IMR-90 (cell line): ENCODE measurements at regions not wholly inside any gene's neighbourhood (a gene's known extent, or its start where the extent isn't known, plus 50 kb on each side); places are given as distances from the start of the nearest gene placed in this dataset.

Experiments used
- ATAC-seq: fragments of 200-7000 bp; cut with Tn5 transposase; 2 replicates; pipeline ENCODE4 v1.9.1; 2020; ENCODE audit warnings: low read depth, mild to moderate bottlenecking, moderate library complexity
- BruUV-seq: library from RNA; stranded (reverse); fragments of 400-500 nt; replicated peaks from 2 replicates; lab custom pipeline; 2021; lab: Mats Ljungman, UMichigan
- CTCF ChIA-PET: fragments of 300-600 bp; formaldehyde crosslinking; extraction: SDS; loops from one replicate; lab custom pipeline; 2021; ENCODE audit warnings: antibody characterized with exemption; lab: Yijun Ruan, JAX
- POLR2A ChIA-PET: fragments of 300-600 bp; sonication (Branson Sonifier 250); formaldehyde crosslinking; loops from one replicate; lab custom pipeline; 2022; ENCODE audit warnings: antibody characterized with exemption; ENCODE audit not compliant: unreplicated experiment; lab: Charles Lee
- DNase-seq: peaks from one replicate; pipeline ENCODE4 v3.0.0; 2013
- H2AFZ ChIP-seq: replicated peaks from 2 replicates; pipeline ENCODE3; 2013; ENCODE audit warnings: low read length, mild to moderate bottlenecking; ENCODE audit not compliant: poor library complexity
- H2AK5ac ChIP-seq: 2 replicates; pipeline ENCODE4 v1.6.1; 2013; ENCODE audit warnings: low read depth, low read length, inconsistent platforms
- H2AK9ac ChIP-seq: replicated peaks from 2 replicates; pipeline ENCODE3; 2013; ENCODE audit warnings: mild to moderate bottlenecking, low read depth, low read length, moderate library complexity; ENCODE audit not compliant: poor library complexity
- H2BK120ac ChIP-seq: 2 replicates; pipeline ENCODE4 v1.6.1; 2013; ENCODE audit warnings: low read depth, low read length, inconsistent platforms
- H2BK15ac ChIP-seq: 3 replicates; pipeline ENCODE4 v1.6.1; 2013; ENCODE audit warnings: low read depth, low read length, inconsistent platforms
- H2BK20ac ChIP-seq: 2 replicates; pipeline ENCODE4 v1.6.1; 2013; ENCODE audit warnings: low read depth, mild to moderate bottlenecking, inconsistent platforms, low read length, moderate library complexity
- H2BK5ac ChIP-seq: 2 replicates; pipeline ENCODE4 v1.6.1; 2013; ENCODE audit warnings: mild to moderate bottlenecking, low read depth, low read length, inconsistent platforms; ENCODE audit not compliant: poor library complexity, severe bottlenecking
- H3K14ac ChIP-seq: replicated peaks from 2 replicates; pipeline ENCODE4 v1.6.1; 2013; ENCODE audit warnings: low read depth, low read length, inconsistent platforms
- H3K18ac ChIP-seq: 2 replicates; pipeline ENCODE4 v1.6.1; 2013; ENCODE audit warnings: low read depth, low read length, control low read depth
- H3K23ac ChIP-seq: 2 replicates; pipeline ENCODE4 v1.6.1; 2013; ENCODE audit warnings: low read depth, low read length, inconsistent platforms
- H3K27ac ChIP-seq: 2 replicates; pipeline ENCODE4 v1.5.1; 2013; ENCODE audit warnings: mild to moderate bottlenecking, control low read depth, low read length; ENCODE audit not compliant: insufficient read depth
- H3K27me3 ChIP-seq: 2 replicates; pipeline ENCODE4 v1.6.1; 2013; ENCODE audit warnings: low read length; ENCODE audit not compliant: control insufficient read depth, insufficient read depth
- H3K36me3 ChIP-seq: 2 replicates; pipeline ENCODE4 v1.6.1; 2013; ENCODE audit warnings: low read length, mixed read lengths; ENCODE audit not compliant: control insufficient read depth, insufficient read depth
- H3K4ac ChIP-seq: 2 replicates; pipeline ENCODE4 v1.6.1; 2013; ENCODE audit warnings: low read depth, low read length, inconsistent platforms
- H3K4me1 ChIP-seq: 2 replicates; pipeline ENCODE4 v1.6.1; 2013; ENCODE audit warnings: low read length, mixed read lengths; ENCODE audit not compliant: control insufficient read depth, insufficient read depth
- H3K4me2 ChIP-seq: 2 replicates; pipeline ENCODE4 v1.6.1; 2013; ENCODE audit warnings: low read depth, mild to moderate bottlenecking, control low read depth, low read length, moderate library complexity
- H3K4me3 ChIP-seq: 2 replicates; pipeline ENCODE4 v1.5.1; 2013; ENCODE audit warnings: low read depth, mild to moderate bottlenecking, control low read depth, low read length, moderate library complexity; ENCODE audit not compliant: insufficient read depth
- H3K56ac ChIP-seq: 2 replicates; pipeline ENCODE4 v1.6.1; 2013; ENCODE audit warnings: low read length, inconsistent platforms; ENCODE audit not compliant: insufficient read depth; ENCODE audit errors: extremely low read depth
- H3K79me1 ChIP-seq, 2 experiments: 2 replicates each; pipeline ENCODE4 v1.6.1; 2013; ENCODE audit warnings: low read length in 2 of 2, inconsistent platforms in 1 of 2, low read depth in 1 of 2
- H3K9ac ChIP-seq: 2 replicates; pipeline ENCODE4 v1.6.1; 2013; ENCODE audit warnings: low read depth, low read length, control low read depth
- H3K9me1 ChIP-seq: 2 replicates; pipeline ENCODE4 v1.6.1; 2013; ENCODE audit warnings: low read length, inconsistent platforms; ENCODE audit not compliant: insufficient read depth
- H3K9me3 ChIP-seq: 2 replicates; pipeline ENCODE4 v1.6.1; 2013; ENCODE audit warnings: low read length; ENCODE audit not compliant: control insufficient read depth, insufficient read depth
- H4K20me1 ChIP-seq: 2 replicates; pipeline ENCODE4 v1.6.1; 2013; ENCODE audit warnings: low read length, inconsistent platforms; ENCODE audit not compliant: insufficient read depth
- H4K5ac ChIP-seq: 2 replicates; pipeline ENCODE4 v1.6.1; 2013; ENCODE audit warnings: mild to moderate bottlenecking, low read depth, low read length, control low read depth
- H4K8ac ChIP-seq, 2 experiments: 2 replicates each; pipeline ENCODE4 v1.6.1; 2013; ENCODE audit warnings: low read depth in 2 of 2, low read length in 2 of 2, control low read depth in 1 of 2, inconsistent platforms in 1 of 2
- H4K91ac ChIP-seq: 2 replicates; pipeline ENCODE4 v1.6.1; 2013; ENCODE audit warnings: low read depth, low read length, inconsistent platforms; ENCODE audit not compliant: insufficient read depth
- BHLHE40 ChIP-seq: fragments of 150-350 bp; IDR thresholded peaks from 2 replicates; pipeline ENCODE4 v1.6.1; 2016; ENCODE audit warnings: mild to moderate bottlenecking, low read depth, low read length
- CHD1 ChIP-seq: IDR thresholded peaks from 2 replicates; pipeline ENCODE4 v1.6.1; 2012; ENCODE audit warnings: low read depth, low read length, improper control_type of control experiment
- FOS ChIP-seq: fragments of 150-350 bp; IDR thresholded peaks from 2 replicates; pipeline ENCODE4 v1.6.1; 2016; ENCODE audit warnings: low read depth, low read length
- MAZ ChIP-seq: IDR thresholded peaks from 2 replicates; pipeline ENCODE4 v1.6.1; 2012; ENCODE audit warnings: low read depth, mild to moderate bottlenecking, low read length, improper control_type of control experiment, moderate library complexity, borderline replicate concordance
- MXI1 ChIP-seq: IDR thresholded peaks from 2 replicates; pipeline ENCODE4 v1.6.1; 2012; ENCODE audit warnings: low read depth, mild to moderate bottlenecking, low read length, moderate library complexity, borderline replicate concordance
- POLR2A ChIP-seq: IDR thresholded peaks from 2 replicates; pipeline ENCODE4 v1.6.1; 2012; ENCODE audit warnings: mild to moderate bottlenecking, low read depth, low read length
- RAD21 ChIP-seq: IDR thresholded peaks from 2 replicates; pipeline ENCODE4 v1.6.1; 2012; ENCODE audit warnings: low read length, improper control_type of control experiment
- RCOR1 ChIP-seq: IDR thresholded peaks from 2 replicates; pipeline ENCODE4 v1.6.1; 2012; ENCODE audit warnings: mild to moderate bottlenecking, low read length, improper control_type of control experiment; ENCODE audit not compliant: insufficient replicate concordance
- RFX5 ChIP-seq: IDR thresholded peaks from 2 replicates; pipeline ENCODE4 v1.8.0; 2012; ENCODE audit warnings: low read depth, mild to moderate bottlenecking, low read length, moderate library complexity
- WGBS, 2 experiments: methylation state at CpG; one replicate each; pipeline versions ENCODE4 v1.1.5 to v1.1.7; 2013; ENCODE audit warnings: missing lambda C conversion rate in 2 of 2; ENCODE audit not compliant: insufficient read length in 1 of 2; ENCODE audit errors: extremely low coverage in 2 of 2; 5-methylcytosine and 5-hydroxymethylcytosine counted together
- dilution Hi-C: fragments of 300-500 bp; cut with HindIII; formaldehyde crosslinking; loops from one replicate; pipeline ENCODE4 v1.14.3; 2018; ENCODE audit warnings: low sequenced_read_pairs; ENCODE audit not compliant: unreplicated experiment
- in situ Hi-C: fragments of 300-500 bp; cut with MboI; formaldehyde crosslinking; loops from 3 replicates; pipeline ENCODE4 v1.14.3; 2019; ENCODE audit warnings: low sequenced_read_pairs, inconsistent platforms, mixed read lengths
- intact Hi-C: fragments of 100-400 bp; cut with micrococcal nuclease; formaldehyde crosslinking; loops from 2 replicates; pipeline ENCODE4 v1.10.0; 2022
- TF ChIP-seq, protein P1 (sequence below): fragments of 150-350 bp; IDR thresholded peaks from 2 replicates; pipeline ENCODE4 v1.6.1; 2017; ENCODE audit warnings: mild to moderate bottlenecking, antibody characterized with exemption, low read length, low read depth

DNA sequence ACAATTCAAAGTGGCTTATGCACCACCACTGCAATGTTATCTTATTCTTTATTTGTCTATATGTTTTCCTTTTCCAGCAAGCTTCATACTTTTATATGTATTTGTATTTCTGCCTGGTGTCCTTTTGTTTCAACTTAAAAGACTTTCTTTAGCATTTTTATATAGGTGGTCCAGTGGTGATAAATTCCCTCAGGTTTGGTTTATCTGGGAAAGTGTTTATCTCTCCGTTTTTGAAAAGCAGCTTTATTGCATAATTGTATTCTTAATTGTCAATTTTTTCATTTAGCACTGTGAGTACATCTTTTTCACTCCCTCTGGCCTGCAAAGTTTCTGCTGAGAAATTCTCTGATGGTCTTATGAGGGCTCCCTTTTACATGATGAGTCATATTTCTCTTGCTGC is 479.0 kb upstream of the GRID2 start:
- dilution Hi-C loops (no loop called here), intact Hi-C loops (no loop called here), in situ Hi-C loops (no loop called here)
- Histone ChIP-seq H2AK5ac (no peak overlapping the region), H2BK120ac (no peak overlapping the region), H3K4me2 (no peak overlapping the region), H3K79me1 (no peaks in the 10 kb centered on the region), H2BK5ac (no peak overlapping the region), H3K27me3 (no peaks in the 10 kb centered on the region), H2BK15ac (no peak overlapping the region), H4K5ac (no peak overlapping the region), H4K8ac (no peak overlapping the region), H3K9me1 (no peaks in the 10 kb centered on the region), H3K36me3 (no peaks in the 10 kb centered on the region), H4K20me1 (no peaks in the 10 kb centered on the region), H2BK20ac (no peak overlapping the region), H3K4me3 (no peak overlapping the region), H2AK9ac (no peak overlapping the region), H2AFZ (no peak overlapping the region), H3K14ac (no peak overlapping the region), H3K27ac (no peak overlapping the region), H3K9ac (no peak overlapping the region), H3K4ac (no peak overlapping the region), H3K56ac (no peak overlapping the region), H3K18ac (no peak overlapping the region), H3K23ac (no peak overlapping the region), H3K4me1 (no peaks in the 10 kb centered on the region), H4K91ac (no peak overlapping the region), H3K9me3 (peaks cover 3% of the 10 kb centered on the region; the same call in 1 of the 2 replicates)
- CTCF ChIA-PET = interaction anchor here (0.6 kb wide), 1 partner anchor 18 kb away, joined by 3 read pairs; no protein-coding TSS in a partner anchor
- no TSS peak for BruUV-seq
- ATAC-seq (no peak), DNase-seq (no peak)
- no peak for TF ChIP-seq FOS
- TF ChIP-seq MXI1 = no peak
- no peak for TF ChIP-seq MAZ
- no peak for TF ChIP-seq BHLHE40
- no peak for TF ChIP-seq CHD1
- no peak for TF ChIP-seq RFX5
- no peak for TF ChIP-seq POLR2A
- TF ChIP-seq, protein P1, sequence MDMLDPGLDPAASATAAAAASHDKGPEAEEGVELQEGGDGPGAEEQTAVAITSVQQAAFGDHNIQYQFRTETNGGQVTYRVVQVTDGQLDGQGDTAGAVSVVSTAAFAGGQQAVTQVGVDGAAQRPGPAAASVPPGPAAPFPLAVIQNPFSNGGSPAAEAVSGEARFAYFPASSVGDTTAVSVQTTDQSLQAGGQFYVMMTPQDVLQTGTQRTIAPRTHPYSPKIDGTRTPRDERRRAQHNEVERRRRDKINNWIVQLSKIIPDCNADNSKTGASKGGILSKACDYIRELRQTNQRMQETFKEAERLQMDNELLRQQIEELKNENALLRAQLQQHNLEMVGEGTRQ = no peak
- no peak for TF ChIP-seq RCOR1
- no peak for TF ChIP-seq RAD21
- WGBS, 2 experiments = no CpG with 5 or more reads among the region's 1 CpG
- POLR2A ChIA-PET = no interaction called here
